ENCODE measurements at regions not wholly inside any gene's neighbourhood (a gene's known extent, or its start where the extent isn't known, plus 50 kb on each side); places are given as distances from the start of the nearest gene placed in this dataset.
A peak's percentile ranks its signal among the peaks of the same experiment; 100 is the strongest.

GRCh38 chr18:34364699-34365098, 140.0 kb upstream of the NOL4 start:
- Histone ChIP-seq H3K27me3 (ENCODE audit: control insufficient read depth in 1 of 2, insufficient read depth in 2 of 2, low read length in 2 of 2) (no peaks in the 10 kb centered on the region; a peak in 1 of 5 replicates), H3K9me3 (ENCODE audit: low read length) (no peaks in the 10 kb centered on the region), H3K36me3 (replicated peaks in 1 of 2; ENCODE audit: control insufficient read depth in 1 of 2, insufficient read depth in 2 of 2, low read length in 2 of 2) (no peaks in the 10 kb centered on the region), H4K20me1 (ENCODE audit: insufficient read depth, low read length) (no peaks in the 10 kb centered on the region), H3K27ac (ENCODE audit: extremely low read length, insufficient read depth, low read length) (no peak overlapping the region), H3K4me2 (ENCODE audit: low read depth, low read length) (no peak overlapping the region), H3K4me1 (ENCODE audit: insufficient read depth, low read length) (no peaks in the 10 kb centered on the region), H3K79me2 (ENCODE audit: insufficient read depth, low read length) (no peaks in the 10 kb centered on the region), H3K9ac (ENCODE audit: insufficient read depth, low read depth, low read length) (no peak overlapping the region), H3K4me3 (replicated peaks in 1 of 3; ENCODE audit: insufficient read depth in 1 of 3, low read depth in 2 of 3, low read length in 3 of 3) (no peak overlapping the region), H2AFZ (ENCODE audit: low read length) (no peak overlapping the region)
- CTCF ChIA-PET (ENCODE audit: low intra/inter-chr PET ratio, low total read pairs): no interaction called here
- in situ Hi-C loops (cut with HindIII; ENCODE audit: extremely low pct_ligation_motif_present, low pct_unique_long_range_greater_than_20kb) (no loop called here), intact Hi-C loops (cut with micrococcal nuclease; ENCODE audit: unreplicated experiment) (no loop called here)
- POLR2A ChIA-PET: no interaction called here
- no peak for ATAC-seq
- 0% methylated on average over 1 of the region's 1 CpG for WGBS (ENCODE audit: low lambda C conversion rate)
- DNase-seq (ENCODE audit: low spot score): peak; percentile 1
- no TSS peak for BruUV-seq (replicated peaks)
- FAIRE-seq: no peak
- TF ChIP-seq FLYWCH1 (CRISPR knock-in tag; IDR thresholded peaks at IDR 0.05) (no peak), PCBP1 (IDR thresholded peaks at IDR 0.05; ENCODE audit: borderline replicate concordance, low read depth, low read length) (no peak), FOXP1 (IDR thresholded peaks at IDR 0.05) (no peak), FOXP1 (CRISPR knock-in tag; IDR thresholded peaks at IDR 0.05) (peak; percentile 17; the same call in 1 of the 2 replicates), GTF3A (CRISPR knock-in tag; conservative IDR thresholded peaks at IDR 0.05) (no peak), ZNF713 (CRISPR knock-in tag; IDR thresholded peaks at IDR 0.05) (no peak), FOXA3 (CRISPR knock-in tag; IDR thresholded peaks at IDR 0.05) (peak; percentile 15; the same call in 1 of the 2 replicates), ZNF556 (CRISPR knock-in tag; IDR thresholded peaks at IDR 0.05; ENCODE audit: borderline replicate concordance) (no peak), SAFB2 (CRISPR knock-in tag; IDR thresholded peaks at IDR 0.05; ENCODE audit: borderline replicate concordance, low read depth) (no peak), ZC3H13 (CRISPR knock-in tag; IDR thresholded peaks at IDR 0.05) (no peak), ZNF136 (CRISPR knock-in tag; IDR thresholded peaks at IDR 0.05; ENCODE audit: low read depth) (no peak), CHD4 (IDR thresholded peaks at IDR 0.05; ENCODE audit: borderline replicate concordance, low read length) (no peak), ZSCAN9 (CRISPR knock-in tag; IDR thresholded peaks at IDR 0.05; ENCODE audit: borderline replicate concordance) (no peak), GZF1 (CRISPR knock-in tag; IDR thresholded peaks at IDR 0.05) (no peak), NFKB2 (CRISPR knock-in tag; IDR thresholded peaks at IDR 0.05; ENCODE audit: borderline replicate concordance) (no peak), MATR3 (CRISPR knock-in tag; IDR thresholded peaks at IDR 0.05) (no peak), FOXA1 (IDR thresholded peaks at IDR 0.05) (peak; percentile 68), FOXA1 (CRISPR knock-in tag; IDR thresholded peaks at IDR 0.05) (0 out of 2 replicates have a peak, but pooled peaks have one; percentile 11), SMAD9 (CRISPR knock-in tag; IDR thresholded peaks at IDR 0.05) (no peak)
- TF ChIP-seq, protein P1, sequence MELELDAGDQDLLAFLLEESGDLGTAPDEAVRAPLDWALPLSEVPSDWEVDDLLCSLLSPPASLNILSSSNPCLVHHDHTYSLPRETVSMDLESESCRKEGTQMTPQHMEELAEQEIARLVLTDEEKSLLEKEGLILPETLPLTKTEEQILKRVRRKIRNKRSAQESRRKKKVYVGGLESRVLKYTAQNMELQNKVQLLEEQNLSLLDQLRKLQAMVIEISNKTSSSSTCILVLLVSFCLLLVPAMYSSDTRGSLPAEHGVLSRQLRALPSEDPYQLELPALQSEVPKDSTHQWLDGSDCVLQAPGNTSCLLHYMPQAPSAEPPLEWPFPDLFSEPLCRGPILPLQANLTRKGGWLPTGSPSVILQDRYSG (CRISPR knock-in tag; IDR thresholded peaks at IDR 0.05): no peak
- TF ChIP-seq, protein P2, sequence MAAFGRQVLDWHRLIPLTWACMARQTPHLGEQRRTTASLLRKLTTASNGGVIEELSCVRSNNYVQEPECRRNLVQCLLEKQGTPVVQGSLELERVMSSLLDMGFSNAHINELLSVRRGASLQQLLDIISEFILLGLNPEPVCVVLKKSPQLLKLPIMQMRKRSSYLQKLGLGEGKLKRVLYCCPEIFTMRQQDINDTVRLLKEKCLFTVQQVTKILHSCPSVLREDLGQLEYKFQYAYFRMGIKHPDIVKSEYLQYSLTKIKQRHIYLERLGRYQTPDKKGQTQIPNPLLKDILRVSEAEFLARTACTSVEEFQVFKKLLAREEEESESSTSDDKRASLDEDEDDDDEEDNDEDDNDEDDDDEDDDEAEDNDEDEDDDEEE (CRISPR knock-in tag; IDR thresholded peaks at IDR 0.05): no peak
- TF ChIP-seq, protein P3, sequence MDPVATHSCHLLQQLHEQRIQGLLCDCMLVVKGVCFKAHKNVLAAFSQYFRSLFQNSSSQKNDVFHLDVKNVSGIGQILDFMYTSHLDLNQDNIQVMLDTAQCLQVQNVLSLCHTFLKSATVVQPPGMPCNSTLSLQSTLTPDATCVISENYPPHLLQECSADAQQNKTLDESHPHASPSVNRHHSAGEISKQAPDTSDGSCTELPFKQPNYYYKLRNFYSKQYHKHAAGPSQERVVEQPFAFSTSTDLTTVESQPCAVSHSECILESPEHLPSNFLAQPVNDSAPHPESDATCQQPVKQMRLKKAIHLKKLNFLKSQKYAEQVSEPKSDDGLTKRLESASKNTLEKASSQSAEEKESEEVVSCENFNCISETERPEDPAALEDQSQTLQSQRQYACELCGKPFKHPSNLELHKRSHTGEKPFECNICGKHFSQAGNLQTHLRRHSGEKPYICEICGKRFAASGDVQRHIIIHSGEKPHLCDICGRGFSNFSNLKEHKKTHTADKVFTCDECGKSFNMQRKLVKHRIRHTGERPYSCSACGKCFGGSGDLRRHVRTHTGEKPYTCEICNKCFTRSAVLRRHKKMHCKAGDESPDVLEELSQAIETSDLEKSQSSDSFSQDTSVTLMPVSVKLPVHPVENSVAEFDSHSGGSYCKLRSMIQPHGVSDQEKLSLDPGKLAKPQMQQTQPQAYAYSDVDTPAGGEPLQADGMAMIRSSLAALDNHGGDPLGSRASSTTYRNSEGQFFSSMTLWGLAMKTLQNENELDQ (CRISPR knock-in tag; IDR thresholded peaks at IDR 0.05; ENCODE audit: borderline replicate concordance): no peak
- TF ChIP-seq, protein P4, sequence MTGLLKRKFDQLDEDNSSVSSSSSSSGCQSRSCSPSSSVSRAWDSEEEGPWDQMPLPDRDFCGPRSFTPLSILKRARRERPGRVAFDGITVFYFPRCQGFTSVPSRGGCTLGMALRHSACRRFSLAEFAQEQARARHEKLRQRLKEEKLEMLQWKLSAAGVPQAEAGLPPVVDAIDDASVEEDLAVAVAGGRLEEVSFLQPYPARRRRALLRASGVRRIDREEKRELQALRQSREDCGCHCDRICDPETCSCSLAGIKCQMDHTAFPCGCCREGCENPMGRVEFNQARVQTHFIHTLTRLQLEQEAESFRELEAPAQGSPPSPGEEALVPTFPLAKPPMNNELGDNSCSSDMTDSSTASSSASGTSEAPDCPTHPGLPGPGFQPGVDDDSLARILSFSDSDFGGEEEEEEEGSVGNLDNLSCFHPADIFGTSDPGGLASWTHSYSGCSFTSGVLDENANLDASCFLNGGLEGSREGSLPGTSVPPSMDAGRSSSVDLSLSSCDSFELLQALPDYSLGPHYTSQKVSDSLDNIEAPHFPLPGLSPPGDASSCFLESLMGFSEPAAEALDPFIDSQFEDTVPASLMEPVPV (CRISPR knock-in tag; IDR thresholded peaks at IDR 0.05): no peak
